ENCODE measurements at regions not wholly inside any gene's neighbourhood (a gene's known extent, or its start where the extent isn't known, plus 50 kb on each side); places are given as distances from the start of the nearest gene placed in this dataset.

GRCh38 chr14:22513066-22513812 is 75.8 kb downstream of the DAD1 start:
- no peak for DNase-seq (ENCODE audit: low read depth in 2 of 2)

DNA sequence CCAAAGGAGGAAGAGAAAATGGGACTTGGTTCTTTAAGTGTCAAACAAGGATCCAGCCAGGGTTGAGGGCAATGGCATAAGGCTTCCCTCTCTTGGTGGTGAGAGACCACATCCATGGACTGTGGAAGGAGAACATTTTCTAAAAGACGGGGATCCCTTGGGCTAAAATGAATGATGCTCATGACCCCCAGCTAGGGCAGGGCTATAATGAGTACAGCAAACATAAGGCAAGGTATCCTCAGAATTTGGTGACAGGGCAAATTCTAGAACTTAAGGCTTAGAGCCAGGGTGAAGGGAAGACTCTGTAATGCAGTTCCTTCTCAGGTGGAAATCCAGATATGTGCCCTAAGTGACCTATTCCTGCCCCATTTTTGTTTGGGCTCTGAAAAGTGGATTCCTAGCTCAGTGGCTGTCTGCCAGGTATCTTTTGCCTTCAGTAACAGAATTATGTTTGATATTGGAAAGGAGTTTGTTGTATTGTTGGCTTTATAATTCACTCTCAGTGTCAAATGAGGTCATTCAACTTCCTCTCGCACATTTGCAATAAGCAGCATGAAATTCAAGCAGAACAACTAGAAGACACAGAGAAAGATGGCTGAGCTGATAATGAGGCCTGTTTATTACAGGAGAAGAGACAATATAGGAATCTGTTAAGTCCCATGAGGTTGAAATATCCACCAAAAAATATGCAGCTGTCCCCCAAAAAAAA is 76.8 kb downstream of the DAD1 start:
- DNase-seq (ENCODE audit: low read depth in 2 of 2) = no peak

DNA sequence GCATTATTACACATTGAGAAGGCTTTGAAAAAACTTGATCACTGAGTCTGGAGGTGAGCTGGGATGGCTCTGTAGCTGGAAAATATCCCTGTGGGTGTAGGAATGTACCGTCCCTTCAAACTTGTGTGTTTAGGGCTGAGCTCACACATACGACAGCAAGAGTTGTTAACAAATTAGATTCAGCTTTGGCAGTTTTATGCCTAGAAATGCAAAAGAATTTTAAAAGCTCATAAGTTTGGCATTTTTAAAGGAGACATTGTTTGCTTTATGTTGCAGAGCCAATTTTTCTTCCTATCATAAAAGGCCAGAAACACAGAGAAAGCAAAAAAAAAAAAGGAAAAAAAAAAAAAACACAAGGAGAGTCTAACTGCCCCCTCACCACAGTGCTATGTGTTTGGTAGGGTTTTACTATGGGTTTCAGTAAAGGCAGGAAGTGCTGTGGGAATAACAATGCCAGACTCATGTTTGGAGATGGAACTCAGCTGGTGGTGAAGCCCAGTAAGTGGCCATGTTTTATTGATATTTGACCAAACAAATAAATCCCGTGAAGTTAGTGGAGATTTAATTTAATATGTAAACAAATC is 78.4 kb downstream of the DAD1 start:
- no peak for DNase-seq (ENCODE audit: low read depth in 2 of 2)

- DNase-seq (ENCODE audit: low read depth in 2 of 2) = no peak
Measured at GRCh38 chr14:22509751-22510300, 79.2 kb downstream of the DAD1 start.

GRCh38 chr14:22509036-22509709 is 79.9 kb downstream of the DAD1 start:
- DNase-seq (ENCODE audit: low read depth in 2 of 2) = no peak

GRCh38 chr14:22508662-22509035 is 80.4 kb downstream of the DAD1 start:
- DNase-seq (ENCODE audit: low read depth in 2 of 2) = no peak

GRCh38 chr14:22508150-22508457 is 80.9 kb downstream of the DAD1 start:
- no peak for DNase-seq (ENCODE audit: low read depth in 2 of 2)

DNA sequence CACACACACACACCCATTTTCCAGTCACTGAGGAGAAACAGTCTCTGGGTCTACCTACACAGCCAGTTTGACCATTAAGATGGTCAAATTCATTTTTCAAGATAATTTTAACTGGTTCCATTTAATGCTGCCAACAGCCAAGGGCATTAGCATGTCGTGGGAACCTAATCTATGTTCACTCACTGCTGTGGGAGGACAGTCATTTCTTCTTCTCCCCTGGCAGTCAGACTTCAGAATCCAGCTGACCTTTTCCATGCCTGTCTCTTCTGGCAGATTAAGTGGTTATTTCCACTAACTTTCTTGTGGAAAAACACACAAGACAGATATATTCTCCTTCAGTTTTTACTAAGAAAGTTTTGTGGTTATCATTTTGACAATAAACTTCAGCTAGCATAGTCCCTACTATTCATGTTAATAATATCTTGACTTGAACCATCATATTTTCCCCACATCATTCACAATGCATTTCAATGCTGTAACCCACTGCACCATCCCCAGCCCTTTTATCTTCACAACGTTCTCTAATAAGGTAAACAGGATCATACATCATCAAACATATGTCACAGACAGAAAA is 82.2 kb downstream of the DAD1 start:
- DNase-seq (ENCODE audit: low read depth in 2 of 2) = no peak

- no peak for DNase-seq (ENCODE audit: low read depth in 2 of 2)
Measured at GRCh38 chr14:22506378-22506710, 82.7 kb downstream of the DAD1 start.

GRCh38 chr14:22505697-22506377 is 83.2 kb downstream of the DAD1 start:
- DNase-seq (ENCODE audit: low read depth in 2 of 2) = no peak

DNA sequence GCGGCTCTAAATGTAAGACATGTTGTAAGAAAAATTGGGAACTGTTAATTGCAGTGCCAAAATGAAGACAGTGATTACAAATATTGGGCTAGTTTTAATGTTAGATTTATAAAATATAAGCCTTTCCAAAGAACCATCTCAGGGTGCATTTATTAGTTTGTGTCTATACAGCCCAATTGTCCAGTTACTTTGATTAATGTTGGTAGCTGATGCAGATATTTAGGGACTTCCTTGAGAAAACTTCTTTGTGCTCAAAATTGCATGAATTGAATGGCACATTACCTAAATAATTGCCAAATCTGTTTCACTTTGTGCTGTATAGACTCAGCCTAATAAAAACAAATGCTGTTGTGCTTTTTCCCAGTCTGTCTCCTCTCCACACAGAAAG is 83.7 kb downstream of the DAD1 start:
- no peak for DNase-seq (ENCODE audit: low read depth in 2 of 2)

GRCh38 chr14:22502551-22502950 is 86.5 kb downstream of the DAD1 start:
- no peak for DNase-seq (ENCODE audit: low read depth in 2 of 2)

DNA sequence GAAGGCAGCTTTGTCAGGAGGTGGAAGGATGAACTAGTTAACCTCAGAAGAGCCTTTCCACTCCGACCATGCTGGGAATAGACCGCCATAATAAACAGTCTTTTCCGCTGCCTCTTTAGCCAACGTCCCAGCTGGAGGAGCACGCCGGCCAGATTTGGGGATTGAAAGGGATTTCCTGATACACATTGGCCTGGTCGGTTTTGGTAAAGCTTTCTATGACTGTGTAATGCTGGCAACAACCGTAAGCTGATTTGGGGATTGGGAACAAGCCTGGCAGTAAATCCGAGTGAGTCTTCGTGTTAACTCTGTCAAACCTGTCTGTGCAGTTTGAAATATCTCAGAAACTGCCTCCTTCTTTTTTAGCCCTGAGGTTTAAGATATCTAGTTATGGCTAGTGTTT is 87.0 kb downstream of the DAD1 start:
- DNase-seq (ENCODE audit: low read depth in 2 of 2) = no peak

- no peak for DNase-seq (ENCODE audit: low read depth in 2 of 2)
Measured at GRCh38 chr14:22500954-22501726, 87.9 kb downstream of the DAD1 start.

DNA sequence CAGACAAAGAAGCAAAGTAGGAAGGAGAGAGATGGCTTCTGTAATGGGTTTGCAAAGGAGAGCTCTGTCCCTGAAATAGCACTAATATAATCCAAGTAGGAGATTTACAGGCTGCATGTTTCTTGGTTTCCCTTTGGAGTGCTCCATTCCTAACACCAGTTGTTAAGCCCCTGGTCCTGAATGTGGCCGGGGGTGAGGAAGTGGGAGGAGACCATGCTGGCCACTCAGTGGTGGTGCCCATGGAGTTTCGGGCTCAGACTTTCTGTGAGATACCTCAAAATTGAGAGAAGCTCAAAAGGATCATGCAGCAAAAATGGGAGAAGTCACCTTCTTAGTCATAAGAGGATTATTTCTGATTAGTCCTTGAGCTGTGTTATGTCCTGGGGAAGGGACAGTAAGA is 88.5 kb downstream of the DAD1 start:
- no peak for DNase-seq (ENCODE audit: low read depth in 2 of 2)

DNA sequence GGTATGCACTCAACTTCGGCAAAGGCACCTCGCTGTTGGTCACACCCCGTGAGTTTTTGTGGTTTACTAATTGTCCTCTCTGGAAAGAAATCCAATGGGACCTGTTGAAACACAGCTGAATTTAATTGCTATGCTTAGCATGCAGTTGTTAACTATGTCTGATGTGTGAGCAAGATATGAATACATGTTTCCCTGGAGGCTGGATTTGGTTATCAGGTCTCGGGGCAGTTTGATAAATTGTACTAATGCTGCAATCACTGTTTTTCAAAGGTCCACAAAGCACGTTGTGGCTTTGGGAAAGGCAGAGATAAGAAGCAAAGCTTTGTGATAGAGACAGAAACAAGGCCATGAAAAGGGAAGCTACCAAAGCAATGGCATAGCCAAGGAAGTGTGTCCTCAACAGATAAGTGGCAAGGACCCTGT is 91.3 kb downstream of the DAD1 start:
- DNase-seq (ENCODE audit: low read depth in 2 of 2) = no peak

GRCh38 chr14:22497144-22497423 is 91.9 kb downstream of the DAD1 start:
- DNase-seq (ENCODE audit: low read depth in 2 of 2) = no peak

GRCh38 chr14:22494486-22495135 is 94.4 kb downstream of the DAD1 start:
- no peak for DNase-seq (ENCODE audit: low read depth in 2 of 2)

GRCh38 chr14:22493753-22494152 is 95.3 kb downstream of the DAD1 start:
- DNase-seq (ENCODE audit: low read depth in 2 of 2) = no peak

Data from stimulated activated CD8-positive, alpha-beta memory T cell treated with anti-CD3 and anti-CD28 coated beads, Interleukin-15, amount 100 ng/mL, for 4 hours (primary cell).